T-helper 2 cell treated with Interferon-gamma antibody and Interleukin-4, amounts not matched to agents 100 ng/mL and 5 ng/mL, for 36 hours (primary cell): ENCODE measurements at regions not wholly inside any gene's neighbourhood (a gene's known extent, or its start where the extent isn't known, plus 50 kb on each side); places are given as distances from the start of the nearest gene placed in this dataset.
"Not testable (repeated sequence)": the region's sequence is repeated elsewhere in the genome, so short reads cannot be mapped to it uniquely, and the experiment has no call there.

Experiments used
- intact Hi-C: fragments of 100-400 bp; cut with micrococcal nuclease; formaldehyde crosslinking; loops from one replicate; pipeline ENCODE4 v1.15.1; 2023

GRCh38 chr15:62498712-62499111, 333.6 kb upstream of the C2CD4B start:
- intact Hi-C loops: no loop called here

- intact Hi-C loops: no loop called here
These were observed 335.2 kb upstream of the C2CD4B start for GRCh38 chr15:62500325-62500724.

DNA sequence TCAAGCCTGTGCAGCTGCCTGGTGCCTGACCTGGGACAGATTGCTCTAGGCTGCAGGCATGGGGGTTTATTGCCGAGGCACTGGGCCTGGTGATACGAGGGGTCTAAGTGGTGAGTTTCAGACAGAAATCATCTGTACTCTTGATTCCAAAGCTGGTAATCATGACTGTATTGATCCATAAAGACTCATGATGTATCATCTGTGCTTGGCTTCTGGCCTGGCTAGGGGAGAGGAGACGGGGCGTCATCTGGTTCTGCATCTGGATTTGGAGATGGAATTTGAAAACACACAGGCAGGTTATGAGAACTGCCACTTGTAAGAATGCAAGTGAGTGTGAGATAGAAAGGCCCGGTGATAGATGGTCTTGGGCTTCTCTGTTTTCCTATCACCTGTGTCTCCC, 337.4 kb upstream of the C2CD4B start:
- intact Hi-C loops: no loop called here

DNA sequence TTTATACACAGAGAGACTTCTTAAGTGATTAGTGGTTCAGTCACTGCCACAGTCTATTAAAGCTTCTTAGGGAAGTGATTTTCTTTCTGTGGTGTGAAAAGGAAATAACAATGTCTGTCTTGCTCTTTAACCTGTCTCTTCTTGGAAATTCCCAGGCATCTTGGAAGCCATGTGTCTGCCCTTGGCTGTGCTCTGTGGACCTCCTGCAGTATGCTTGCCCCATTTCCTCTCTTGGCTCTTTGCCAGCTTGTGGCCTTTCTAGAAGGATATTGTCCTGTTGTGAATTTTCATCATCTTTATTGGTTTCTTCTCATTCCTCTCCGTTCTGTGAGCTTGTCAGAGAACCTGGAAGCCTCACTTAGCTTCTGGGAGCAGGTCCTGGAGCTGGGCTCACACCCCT, 338.4 kb upstream of the C2CD4B start:
- intact Hi-C loops: no loop called here

DNA sequence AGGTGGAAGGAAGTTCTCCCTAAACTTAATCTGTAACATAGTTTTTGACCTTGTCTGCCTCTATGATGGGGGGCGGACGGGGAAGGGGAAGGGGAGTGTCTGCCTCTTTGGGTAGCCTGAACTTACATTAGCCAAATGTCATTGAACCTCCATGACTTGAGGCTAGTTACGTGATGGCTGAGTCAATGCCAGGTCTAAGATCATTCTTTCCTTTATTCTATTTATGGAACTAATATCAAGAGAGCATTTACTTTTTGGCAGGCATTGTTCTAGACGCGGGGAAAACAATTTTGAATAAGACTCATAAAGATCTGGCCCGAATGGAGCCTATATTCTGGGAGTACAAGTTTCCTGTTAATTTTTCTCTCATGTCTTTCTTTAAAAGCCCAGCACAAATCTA, 340.7 kb upstream of the C2CD4B start:
- intact Hi-C loops: no loop called here

GRCh38 chr15:62506217-62506805, 341.2 kb upstream of the C2CD4B start:
- intact Hi-C loops: no loop called here

- intact Hi-C loops: no loop called here
These were observed 344.4 kb upstream of the C2CD4B start for GRCh38 chr15:62509395-62509958.

DNA sequence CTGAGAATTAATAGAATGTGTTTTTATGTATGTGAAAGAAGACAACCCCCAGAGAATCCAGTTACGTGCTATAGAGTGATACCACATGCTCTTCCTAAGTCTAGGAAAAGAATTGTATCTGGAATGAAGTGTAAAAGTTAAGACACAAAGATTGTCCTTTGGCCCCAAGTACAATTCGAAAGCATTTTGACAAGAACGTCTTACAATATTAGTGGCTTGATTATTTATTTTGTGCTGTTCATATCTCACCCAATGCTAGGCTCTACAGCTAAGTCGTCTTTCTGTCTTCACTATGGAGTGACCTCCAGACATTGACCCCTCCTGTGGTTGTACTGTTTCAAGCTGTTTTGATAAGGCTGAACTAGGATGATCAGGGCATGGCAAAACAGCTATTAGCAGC, 345.7 kb upstream of the C2CD4B start:
- intact Hi-C loops: no loop called here

DNA sequence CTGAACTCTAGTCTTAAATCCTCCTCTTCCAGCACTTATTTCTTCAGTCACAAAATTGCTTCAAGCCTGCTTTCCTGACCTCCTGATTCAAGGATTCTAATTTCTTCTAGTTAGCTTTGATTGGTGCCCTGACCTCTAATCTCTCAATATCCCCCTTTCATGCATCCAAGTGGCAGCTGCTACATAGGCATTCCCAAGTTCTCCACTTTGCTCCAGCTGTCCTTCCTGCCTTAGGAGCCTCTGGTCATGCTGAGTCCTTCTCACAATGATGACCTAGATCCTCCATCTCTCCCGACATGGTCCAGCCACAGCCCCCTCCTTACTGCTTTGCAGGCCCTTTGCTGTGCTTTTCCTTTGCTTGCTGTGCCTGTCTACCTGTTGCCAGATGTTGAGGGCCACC, 347.8 kb upstream of the C2CD4B start:
- intact Hi-C loops: no loop called here

GRCh38 chr15:62513893-62514292, 348.8 kb upstream of the C2CD4B start:
- intact Hi-C loops: no loop called here

DNA sequence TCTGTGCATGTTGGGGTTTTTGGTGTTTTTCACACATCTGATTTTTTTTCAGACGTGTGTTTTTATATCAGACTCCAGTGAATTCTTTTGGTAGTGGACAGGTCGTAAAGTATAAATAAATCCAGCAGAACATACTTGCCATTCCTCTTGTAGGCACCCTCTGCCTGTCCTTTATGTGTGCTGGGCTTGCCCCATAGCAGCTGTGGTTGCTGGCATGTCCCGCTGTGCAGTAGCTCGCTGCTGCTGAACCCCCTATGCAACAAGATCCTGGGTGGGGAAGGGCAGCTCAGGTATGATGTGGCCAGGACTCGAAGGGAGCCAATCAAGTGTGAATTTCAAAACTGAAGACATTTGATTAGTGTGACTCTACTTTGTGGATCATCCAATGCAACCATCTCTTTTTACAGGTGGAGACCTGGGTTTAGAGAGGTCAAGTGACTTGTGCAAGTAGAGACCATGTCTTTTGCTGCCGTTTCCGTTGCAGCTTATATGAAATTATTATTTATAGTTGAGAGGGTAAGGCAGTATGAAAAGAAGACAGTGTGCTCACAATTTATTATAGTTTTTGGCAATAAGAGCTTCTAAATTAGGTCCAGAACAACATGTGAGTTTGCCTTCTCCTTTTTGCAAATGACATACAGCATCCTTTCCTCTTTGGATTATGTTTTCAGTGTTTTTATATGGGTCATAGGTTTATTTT, 350.8 kb upstream of the C2CD4B start:
- intact Hi-C loops: no loop called here

DNA sequence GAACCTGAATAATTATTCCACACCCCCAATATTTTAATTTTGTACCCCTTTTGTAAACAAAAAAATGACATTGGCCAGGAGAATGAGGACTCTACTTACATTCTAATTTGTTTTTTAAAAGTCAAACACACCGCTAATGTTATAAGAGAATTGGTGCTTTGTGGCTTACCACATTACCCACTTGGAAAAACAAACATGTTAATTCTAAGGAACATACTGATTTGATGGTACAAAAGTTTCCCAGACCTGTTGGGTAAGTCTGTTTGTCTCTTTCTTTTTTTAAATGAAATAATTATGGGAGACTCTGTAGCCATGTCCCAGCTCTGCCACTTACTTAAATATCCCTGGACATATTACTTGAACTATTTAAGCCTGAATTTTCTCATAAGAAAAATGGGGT, 352.5 kb upstream of the C2CD4B start:
- intact Hi-C loops: no loop called here

GRCh38 chr15:62518666-62519065, 353.6 kb upstream of the C2CD4B start:
- intact Hi-C loops: not testable (repeated sequence)

GRCh38 chr15:62519900-62520299, 354.8 kb upstream of the C2CD4B start:
- intact Hi-C loops: no loop called here

DNA sequence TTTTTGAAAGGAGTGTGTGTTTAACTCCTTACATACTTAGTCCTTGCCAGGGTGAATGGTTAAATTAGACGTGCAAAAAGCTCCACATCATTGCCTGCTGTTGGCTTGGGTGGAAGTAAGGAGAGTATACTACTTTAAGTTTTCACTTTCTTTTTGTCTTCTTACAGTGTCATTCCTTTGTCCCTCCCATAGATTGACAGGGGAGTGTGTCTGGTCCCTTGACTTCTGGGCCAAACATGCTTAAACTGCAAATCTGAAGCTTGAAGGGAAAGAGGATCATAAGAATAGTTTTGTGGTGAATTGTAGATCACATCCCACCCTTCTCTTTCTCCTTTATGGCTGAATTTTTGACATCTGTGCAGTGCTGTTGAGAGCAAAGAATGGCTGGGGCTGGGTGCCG, 355.8 kb upstream of the C2CD4B start:
- intact Hi-C loops: no loop called here

- intact Hi-C loops: no loop called here
These were observed 356.3 kb upstream of the C2CD4B start for GRCh38 chr15:62521396-62521795.

GRCh38 chr15:62524848-62525247, 359.8 kb upstream of the C2CD4B start:
- intact Hi-C loops: no loop called here

GRCh38 chr15:62527387-62527786, 362.3 kb upstream of the C2CD4B start:
- intact Hi-C loops: no loop called here

DNA sequence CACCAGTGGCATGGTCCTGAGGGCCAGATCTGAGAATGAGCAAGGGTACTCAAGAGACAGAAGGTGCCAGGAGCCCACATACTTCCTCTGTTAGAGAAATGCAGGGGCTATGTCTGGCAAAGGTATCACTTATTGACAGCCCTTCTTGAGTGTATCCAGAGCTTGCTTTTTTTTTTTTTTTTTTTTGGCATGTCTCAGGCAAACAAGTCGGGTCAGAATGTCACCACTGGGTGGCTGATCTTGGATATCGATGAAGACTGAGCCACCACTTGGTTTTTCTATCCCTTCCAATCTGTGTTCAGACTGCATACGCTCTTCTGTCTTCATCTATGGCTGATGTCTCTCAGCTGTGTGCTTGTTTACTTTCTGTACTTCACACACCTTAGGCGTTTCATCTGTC, 363.4 kb upstream of the C2CD4B start:
- intact Hi-C loops: no loop called here

GRCh38 chr15:62532367-62532766, 367.3 kb upstream of the C2CD4B start:
- intact Hi-C loops: no loop called here

GRCh38 chr15:62533687-62534086, 368.6 kb upstream of the C2CD4B start:
- intact Hi-C loops: no loop called here

GRCh38 chr15:62534996-62535395, 369.9 kb upstream of the C2CD4B start:
- intact Hi-C loops: no loop called here

DNA sequence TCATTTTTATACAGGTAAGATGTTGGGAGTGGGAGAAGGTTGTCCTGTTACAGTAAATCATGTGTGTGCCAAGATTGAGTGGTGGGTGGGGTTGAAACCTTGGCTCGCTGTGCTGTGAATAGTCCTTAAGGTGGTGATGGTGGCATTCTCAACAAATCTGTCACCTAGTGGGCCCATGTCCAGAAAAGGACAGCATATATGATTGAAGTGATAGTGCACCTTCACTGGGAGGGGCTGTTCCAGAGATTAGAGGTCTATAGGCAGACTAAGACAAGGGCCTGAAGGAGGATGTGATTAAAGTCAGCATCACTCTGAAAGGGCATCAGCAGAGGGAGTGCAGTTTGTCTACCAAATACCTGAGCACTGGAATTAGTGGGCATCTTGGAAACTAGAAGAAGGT, 374.2 kb upstream of the C2CD4B start:
- intact Hi-C loops: no loop called here
